ENCODE measurements at regions not wholly inside any gene's neighbourhood (a gene's known extent, or its start where the extent isn't known, plus 50 kb on each side); places are given as distances from the start of the nearest gene placed in this dataset.

DNA sequence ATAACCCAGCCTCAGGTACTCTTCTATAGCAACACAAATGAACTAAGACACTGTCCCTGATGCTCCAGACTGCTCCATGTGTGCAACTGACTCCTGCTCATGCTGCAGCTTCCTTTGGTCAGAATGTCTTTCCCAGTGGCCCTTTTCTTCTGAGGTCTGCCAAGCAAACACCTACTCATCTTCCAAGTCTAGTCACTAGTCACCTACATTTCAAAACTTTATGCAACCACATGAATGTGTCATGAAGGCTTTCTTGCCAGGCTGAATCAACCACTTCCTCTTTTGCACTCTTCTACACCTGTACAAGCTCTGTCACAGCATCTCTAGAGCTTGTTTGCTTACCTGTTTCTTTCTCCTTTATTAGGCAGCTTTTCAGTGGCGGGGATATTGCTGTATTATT lies 75.8 kb downstream of the LSMEM1 start:
- Histone ChIP-seq H3K4me3 (no peak overlapping the region), H3K4me1 (ENCODE audit: low read depth) (peaks cover 4% of the 10 kb centered on the region), H3K9me3 (no peaks in the 10 kb centered on the region), H3K36me3 (ENCODE audit: low read depth) (no peaks in the 10 kb centered on the region)
- TF ChIP-seq, protein P1, sequence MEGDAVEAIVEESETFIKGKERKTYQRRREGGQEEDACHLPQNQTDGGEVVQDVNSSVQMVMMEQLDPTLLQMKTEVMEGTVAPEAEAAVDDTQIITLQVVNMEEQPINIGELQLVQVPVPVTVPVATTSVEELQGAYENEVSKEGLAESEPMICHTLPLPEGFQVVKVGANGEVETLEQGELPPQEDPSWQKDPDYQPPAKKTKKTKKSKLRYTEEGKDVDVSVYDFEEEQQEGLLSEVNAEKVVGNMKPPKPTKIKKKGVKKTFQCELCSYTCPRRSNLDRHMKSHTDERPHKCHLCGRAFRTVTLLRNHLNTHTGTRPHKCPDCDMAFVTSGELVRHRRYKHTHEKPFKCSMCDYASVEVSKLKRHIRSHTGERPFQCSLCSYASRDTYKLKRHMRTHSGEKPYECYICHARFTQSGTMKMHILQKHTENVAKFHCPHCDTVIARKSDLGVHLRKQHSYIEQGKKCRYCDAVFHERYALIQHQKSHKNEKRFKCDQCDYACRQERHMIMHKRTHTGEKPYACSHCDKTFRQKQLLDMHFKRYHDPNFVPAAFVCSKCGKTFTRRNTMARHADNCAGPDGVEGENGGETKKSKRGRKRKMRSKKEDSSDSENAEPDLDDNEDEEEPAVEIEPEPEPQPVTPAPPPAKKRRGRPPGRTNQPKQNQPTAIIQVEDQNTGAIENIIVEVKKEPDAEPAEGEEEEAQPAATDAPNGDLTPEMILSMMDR (IDR thresholded peaks at IDR 0.05), result no peak
- DNase-seq (no peak), ATAC-seq (no peak)
- intact Hi-C loops (cut with DNase I, micrococcal nuclease), result loop anchor here in 1 of 2 donors (10.0 kb wide), 1 partner anchor 868 kb away; no protein-coding TSS in a partner anchor

DNA sequence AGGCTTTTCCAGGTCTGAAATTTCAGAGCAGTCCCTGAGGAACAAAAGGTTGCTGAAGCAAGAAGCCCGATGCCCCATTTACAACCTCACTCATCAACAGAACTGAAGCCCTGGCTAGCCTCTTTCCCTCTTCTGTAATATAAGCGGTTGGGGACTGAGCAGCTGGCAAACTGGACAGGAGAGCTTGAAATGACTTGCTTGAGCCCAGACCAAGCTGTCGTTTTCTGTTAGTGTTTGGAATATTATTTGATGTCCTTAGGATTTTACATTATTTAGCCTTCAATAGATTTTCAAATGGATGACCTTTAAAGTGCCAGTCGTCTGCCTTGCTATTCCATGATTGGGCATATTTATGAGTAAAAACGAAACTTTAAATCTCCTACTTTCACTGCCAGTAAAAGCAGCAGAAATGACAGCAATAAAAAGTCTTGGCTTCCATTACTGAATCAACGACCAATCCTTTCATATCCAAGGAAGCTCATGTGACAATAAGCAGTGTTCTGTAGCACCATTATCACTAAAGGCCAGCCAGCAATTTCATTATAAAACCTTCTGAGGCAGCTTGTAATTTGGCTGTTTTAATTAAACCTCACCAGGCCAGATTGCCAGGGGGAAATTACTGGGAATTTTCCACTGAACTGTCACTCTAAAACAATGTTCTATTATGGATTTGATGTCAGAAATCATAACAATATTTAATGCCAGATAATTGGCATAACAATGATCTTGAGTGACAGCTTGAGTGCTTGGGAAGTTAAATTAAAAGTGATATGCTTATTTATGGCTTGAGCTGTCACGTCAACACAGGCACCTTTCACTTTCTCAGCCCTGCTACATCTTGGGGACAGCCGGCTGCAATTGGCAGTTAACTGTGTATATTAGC lies 85.9 kb downstream of the LSMEM1 start:
- H3K4me3 ChIP-seq, result no peak overlapping the region
- intact Hi-C loops (cut with DNase I, micrococcal nuclease), result no loop called here
- H3K36me3 ChIP-seq (ENCODE audit: low read depth), result no peaks in the 10 kb centered on the region
- peak in 1 of 3 donors; percentile 42 for DNase-seq
- H3K9me3 ChIP-seq, result no peaks in the 10 kb centered on the region
- TF ChIP-seq, protein P1 (IDR thresholded peaks at IDR 0.05), result no peak
- peak; percentile 89 for ATAC-seq
- peaks cover 24% of the 10 kb centered on the region for H3K4me1 ChIP-seq (ENCODE audit: low read depth)

DNA sequence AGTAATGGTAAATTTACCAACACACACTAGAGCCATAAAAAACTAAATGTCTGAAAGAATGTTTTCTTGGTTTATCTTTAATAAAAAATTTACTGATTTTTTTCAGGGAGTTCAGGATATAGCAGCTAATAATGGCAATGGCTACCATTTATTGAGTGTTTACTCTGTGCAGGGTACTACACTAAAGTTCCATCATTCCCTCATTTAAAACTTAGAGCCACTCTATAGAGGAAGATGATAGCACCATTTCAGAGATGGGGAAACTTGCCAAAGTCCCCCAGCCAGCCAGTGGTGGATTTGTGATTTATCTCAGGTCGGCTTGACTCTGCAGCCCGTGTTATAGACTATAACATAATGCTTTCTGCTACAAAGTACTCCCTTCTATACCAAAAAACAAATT lies 86.6 kb downstream of the LSMEM1 start:
- ATAC-seq (no peak), DNase-seq (no peak)
- H3K9me3 ChIP-seq, result no peaks in the 10 kb centered on the region
- H3K36me3 ChIP-seq (ENCODE audit: low read depth), result no peaks in the 10 kb centered on the region
- intact Hi-C loops (cut with DNase I, micrococcal nuclease), result no loop called here
- H3K4me3 ChIP-seq, result no peak overlapping the region
- TF ChIP-seq, protein P1 (IDR thresholded peaks at IDR 0.05), result no peak
- peaks cover 27% of the 10 kb centered on the region for H3K4me1 ChIP-seq (ENCODE audit: low read depth)

DNA sequence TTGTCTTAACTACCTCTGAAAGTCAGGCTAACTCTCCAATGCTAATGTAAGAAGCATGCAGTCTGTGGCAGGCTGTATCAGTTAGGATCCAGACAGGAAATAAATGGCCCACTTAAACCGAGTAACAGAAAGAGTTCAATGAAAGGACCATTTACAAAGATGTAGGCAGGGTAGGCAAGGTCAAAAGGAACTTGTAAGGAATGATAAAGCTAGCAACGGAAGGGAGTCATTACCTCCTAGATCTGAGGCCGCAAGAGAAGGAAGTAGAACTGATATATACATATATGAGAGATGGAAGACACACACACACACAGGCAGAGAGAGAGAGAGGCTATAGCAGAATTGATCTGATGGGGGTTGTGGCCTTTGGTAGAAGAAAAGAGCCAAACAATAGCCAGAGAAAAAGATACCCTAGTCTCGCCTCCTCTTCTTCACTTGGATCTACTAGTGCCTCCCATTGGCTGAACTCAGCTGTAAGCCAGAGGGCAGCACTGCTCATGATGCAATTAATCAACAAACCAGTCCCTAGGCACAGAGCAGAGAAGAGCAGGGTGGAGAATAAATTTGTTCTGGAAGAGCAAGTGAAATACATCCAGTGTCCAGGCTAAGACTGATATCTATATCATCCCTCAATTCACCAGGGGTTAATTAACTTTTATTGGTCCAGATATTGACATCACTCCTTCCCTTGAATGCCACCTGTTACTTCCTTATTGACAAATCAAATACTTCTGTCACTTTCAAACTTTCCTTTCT lies 91.2 kb downstream of the LSMEM1 start:
- Histone ChIP-seq H3K9me3 (no peaks in the 10 kb centered on the region), H3K4me1 (ENCODE audit: low read depth) (peaks cover 48% of the 10 kb centered on the region), H3K4me3 (no peak overlapping the region), H3K36me3 (ENCODE audit: low read depth) (no peaks in the 10 kb centered on the region)
- intact Hi-C loops (cut with DNase I, micrococcal nuclease), result no loop called here
- peak in 1 of 3 donors; percentile 54 for DNase-seq
- ATAC-seq, result peak; percentile 68
- TF ChIP-seq, protein P1 (IDR thresholded peaks at IDR 0.05), result no peak

DNA sequence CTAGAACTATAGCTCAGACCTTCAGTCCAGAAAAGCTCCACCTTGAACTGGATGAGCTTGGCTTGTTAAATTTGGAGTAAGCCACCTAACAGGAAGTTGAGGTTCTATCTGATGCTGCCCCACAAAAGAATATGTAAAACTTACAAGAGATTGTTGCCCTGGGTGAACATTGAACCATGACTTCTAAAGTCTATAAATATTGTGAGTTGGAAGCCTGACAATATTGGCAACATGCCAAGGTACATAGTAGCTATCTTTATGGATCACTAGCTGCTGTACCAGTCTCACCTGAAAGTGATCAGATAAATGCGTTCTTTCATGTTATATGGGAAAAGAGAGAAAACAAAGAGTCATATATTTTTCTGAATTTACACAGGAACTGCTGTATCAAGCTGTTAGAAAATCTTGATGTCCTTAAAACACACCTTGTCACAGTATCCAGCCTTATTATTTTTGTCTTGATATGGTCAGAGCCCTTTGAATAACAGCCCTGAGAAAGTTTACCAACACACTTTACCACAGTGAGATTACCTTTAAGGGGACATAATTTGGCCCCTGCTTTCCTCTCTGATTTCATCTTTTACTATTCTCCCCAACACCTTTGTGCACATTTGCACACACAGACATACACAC lies 92.0 kb downstream of the LSMEM1 start:
- ATAC-seq, result peak; percentile 82
- H3K4me1 ChIP-seq (ENCODE audit: low read depth), result peaks cover 42% of the 10 kb centered on the region

More for the DNA sequence above, 92.0 kb downstream of the LSMEM1 start:
- DNase-seq, result peak in 1 of 3 donors; percentile 90
- H3K9me3 ChIP-seq, result no peaks in the 10 kb centered on the region
- no peaks in the 10 kb centered on the region for H3K36me3 ChIP-seq (ENCODE audit: low read depth)
- intact Hi-C loops (cut with DNase I, micrococcal nuclease), result no loop called here
- TF ChIP-seq, protein P1 (IDR thresholded peaks at IDR 0.05), result no peak
- no peak overlapping the region for H3K4me3 ChIP-seq

Measured in mucosa of descending colon (tissue), 3 donors.